ENCODE measurements at regions not wholly inside any gene's neighbourhood (a gene's known extent, or its start where the extent isn't known, plus 50 kb on each side); places are given as distances from the start of the nearest gene placed in this dataset.

- no peak overlapping the region for H3K4me3 Mint-ChIP-seq
- H3K27ac Mint-ChIP-seq = no peak overlapping the region
- H3K4me1 Mint-ChIP-seq = no peaks in the 10 kb centered on the region
- no peak for DNase-seq
- no peaks in the 10 kb centered on the region for H3K27me3 Mint-ChIP-seq
- peak; percentile 20 for ATAC-seq
- H3K9me3 Mint-ChIP-seq = no peaks in the 10 kb centered on the region
Measured at GRCh38 chr5:98510143-98510985, 263.1 kb upstream of the RGMB start.

DNA sequence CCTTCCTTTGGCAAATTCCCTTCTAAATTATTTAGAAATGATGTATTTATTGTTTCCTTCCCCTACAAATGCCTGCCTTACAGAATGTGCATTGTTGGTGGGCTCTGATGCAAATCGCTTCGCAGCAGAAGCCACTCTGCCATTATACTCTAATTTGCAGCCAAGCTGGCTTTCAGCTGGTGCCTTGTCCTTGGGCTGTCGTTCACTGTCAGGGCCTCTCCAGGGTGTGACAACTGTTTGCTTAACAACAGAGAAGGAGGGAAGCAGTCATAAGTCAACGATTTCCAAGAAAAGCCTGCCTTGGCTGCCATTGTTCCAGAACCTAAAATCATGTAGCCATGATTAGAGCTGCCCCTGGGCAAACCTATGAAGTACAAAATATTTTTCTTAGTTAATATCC is 260.1 kb upstream of the RGMB start:
- Mint-ChIP-seq H3K4me1 (no peaks in the 10 kb centered on the region), H3K9me3 (no peaks in the 10 kb centered on the region), H3K27me3 (no peaks in the 10 kb centered on the region), H3K4me3 (no peak overlapping the region), H3K27ac (no peak overlapping the region)
- DNase-seq (no peak), ATAC-seq (no peak)

DNA sequence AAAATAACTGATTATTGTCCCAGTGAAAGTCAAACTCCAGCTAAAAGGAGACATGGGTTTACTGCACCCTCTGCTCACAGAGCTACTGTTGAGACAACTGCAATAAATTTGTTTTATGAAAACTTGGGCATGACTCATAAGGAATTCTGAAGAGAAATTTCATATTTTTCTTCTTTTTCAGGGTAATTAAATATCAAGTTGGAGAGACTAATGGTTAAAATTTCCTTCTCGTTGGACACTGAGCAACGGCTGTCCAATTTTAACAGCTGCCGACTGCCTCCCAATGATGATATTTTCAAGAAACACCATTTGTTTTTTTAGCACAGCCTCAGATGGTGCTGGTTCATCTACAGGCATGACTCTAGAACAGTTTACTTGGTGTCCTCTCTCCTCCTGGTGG is 259.2 kb upstream of the RGMB start:
- H3K4me1 Mint-ChIP-seq = no peaks in the 10 kb centered on the region
- H3K27ac Mint-ChIP-seq = no peak overlapping the region
- no peaks in the 10 kb centered on the region for H3K27me3 Mint-ChIP-seq
- H3K4me3 Mint-ChIP-seq = no peak overlapping the region
- no peaks in the 10 kb centered on the region for H3K9me3 Mint-ChIP-seq
- DNase-seq (no peak), ATAC-seq (no peak)

- ATAC-seq = no peak
- no peak overlapping the region for H3K4me3 Mint-ChIP-seq
- H3K4me1 Mint-ChIP-seq = no peaks in the 10 kb centered on the region
- H3K27ac Mint-ChIP-seq = no peak overlapping the region
- DNase-seq = no peak
- no peaks in the 10 kb centered on the region for H3K9me3 Mint-ChIP-seq
- H3K27me3 Mint-ChIP-seq = no peaks in the 10 kb centered on the region
Measured at GRCh38 chr5:98516701-98517100, 256.8 kb upstream of the RGMB start.

- H3K27me3 Mint-ChIP-seq = no peaks in the 10 kb centered on the region
- H3K4me1 Mint-ChIP-seq = no peaks in the 10 kb centered on the region
- no peak overlapping the region for H3K27ac Mint-ChIP-seq
- ATAC-seq (no peak), DNase-seq (no peak)
- H3K4me3 Mint-ChIP-seq = no peak overlapping the region
- no peaks in the 10 kb centered on the region for H3K9me3 Mint-ChIP-seq
Measured at GRCh38 chr5:98517560-98518366, 255.7 kb upstream of the RGMB start.

DNA sequence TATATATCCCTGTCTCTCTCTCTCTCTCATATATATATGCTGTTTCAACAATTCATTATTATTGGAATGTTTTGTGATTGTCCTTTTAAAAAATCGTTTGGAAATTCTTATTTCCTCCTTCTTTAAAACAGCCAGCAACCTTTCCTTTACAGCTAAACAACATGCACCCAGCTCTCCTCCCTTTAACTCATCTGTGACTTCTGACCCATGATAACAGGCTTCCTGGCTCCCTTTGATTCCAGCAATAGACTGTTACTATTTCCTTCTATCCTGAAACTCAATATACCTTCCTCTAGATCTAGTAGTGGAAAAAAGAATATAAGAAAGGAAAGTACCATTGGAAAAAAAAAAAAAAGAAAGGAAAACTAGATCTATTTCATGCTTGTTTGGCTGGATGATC is 254.7 kb upstream of the RGMB start:
- no peak overlapping the region for H3K27ac Mint-ChIP-seq
- peaks cover 0 to 4% of the 10 kb centered on the region in 2 donors for H3K9me3 Mint-ChIP-seq
- ATAC-seq (no peak), DNase-seq (no peak)
- H3K4me3 Mint-ChIP-seq = no peak overlapping the region
- peaks cover 9% of the 10 kb centered on the region for H3K27me3 Mint-ChIP-seq
- no peaks in the 10 kb centered on the region for H3K4me1 Mint-ChIP-seq

DNA sequence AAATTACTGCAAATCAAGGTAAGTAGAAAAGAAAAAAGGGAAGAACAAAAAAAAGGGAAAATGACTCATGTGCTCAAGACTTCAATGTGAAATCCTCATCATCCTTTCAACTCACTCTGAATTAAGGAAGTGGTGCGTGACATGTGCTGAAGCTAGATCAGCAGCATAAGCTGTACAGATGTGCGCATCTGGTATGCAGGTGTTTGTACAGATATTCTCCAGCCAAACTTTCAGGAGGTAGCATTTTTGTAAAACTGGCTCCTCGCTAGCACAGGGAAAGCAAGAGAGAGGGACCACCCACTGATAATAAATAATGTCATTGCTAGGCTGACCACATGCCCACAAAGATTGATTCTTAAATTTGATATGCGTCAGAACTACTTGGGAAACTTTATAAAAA is 253.9 kb upstream of the RGMB start:
- no peak for ATAC-seq
- Mint-ChIP-seq H3K27me3 (peaks cover 9% of the 10 kb centered on the region), H3K4me3 (no peak overlapping the region), H3K27ac (no peak overlapping the region), H3K4me1 (no peaks in the 10 kb centered on the region), H3K9me3 (peaks cover 0 to 4% of the 10 kb centered on the region in 2 donors)
- no peak for DNase-seq

DNA sequence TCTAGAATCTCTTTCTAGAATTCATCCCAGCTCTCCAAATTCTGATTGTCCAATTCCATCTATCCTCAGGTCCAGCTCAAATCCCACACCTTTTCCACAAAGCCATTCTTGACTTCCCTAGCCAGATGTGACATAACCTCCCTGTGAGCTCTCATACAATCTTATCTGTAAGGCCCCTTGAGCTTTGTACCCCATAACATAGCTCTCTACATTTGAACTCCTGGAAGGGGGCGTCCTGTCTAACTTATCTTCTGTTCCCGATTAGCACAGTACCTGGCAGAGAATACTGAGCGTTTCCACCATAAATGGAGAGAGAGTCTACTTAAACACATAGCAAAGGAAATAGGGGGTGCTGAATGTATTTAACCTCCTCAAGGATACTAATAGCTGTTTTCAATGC is 251.6 kb upstream of the RGMB start:
- no peak overlapping the region for H3K27ac Mint-ChIP-seq
- DNase-seq (no peak), ATAC-seq (no peak)
- H3K27me3 Mint-ChIP-seq = peaks cover 11% of the 10 kb centered on the region
- H3K4me1 Mint-ChIP-seq = no peaks in the 10 kb centered on the region
- peaks cover 0 to 4% of the 10 kb centered on the region in 2 donors for H3K9me3 Mint-ChIP-seq
- H3K4me3 Mint-ChIP-seq = no peak overlapping the region

DNA sequence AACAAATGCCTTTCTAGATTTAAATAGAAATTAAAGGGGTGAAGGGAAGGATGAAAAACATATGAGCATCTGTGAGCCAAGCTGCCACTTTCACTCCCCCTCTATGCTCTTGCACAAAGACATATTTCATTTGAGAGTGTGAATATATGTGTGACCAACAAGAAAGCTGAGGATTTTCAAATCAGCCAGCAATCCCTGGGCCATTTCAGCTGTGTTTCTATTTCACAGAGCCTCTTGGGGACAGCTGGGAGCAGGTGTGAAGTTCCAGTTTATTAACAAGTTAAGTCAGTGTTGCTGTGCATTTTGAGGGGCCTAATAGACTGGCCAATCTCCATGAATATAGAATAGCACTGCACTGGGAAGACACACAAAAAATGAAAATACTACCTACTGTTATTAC is 248.7 kb upstream of the RGMB start:
- no peaks in the 10 kb centered on the region for H3K4me1 Mint-ChIP-seq

GRCh38 chr5:98527846-98528245 is 245.6 kb upstream of the RGMB start:
- Mint-ChIP-seq H3K27me3 (peaks cover 17% of the 10 kb centered on the region), H3K4me1 (no peaks in the 10 kb centered on the region), H3K4me3 (no peak overlapping the region), H3K9me3 (peaks cover 0 to 4% of the 10 kb centered on the region in 2 donors), H3K27ac (no peak overlapping the region)
- ATAC-seq = no peak
- DNase-seq = no peak

More for the DNA sequence above, 248.7 kb upstream of the RGMB start:
- DNase-seq = no peak
- no peak overlapping the region for H3K4me3 Mint-ChIP-seq
- H3K27me3 Mint-ChIP-seq = peaks cover 17% of the 10 kb centered on the region
- H3K27ac Mint-ChIP-seq = no peak overlapping the region
- H3K9me3 Mint-ChIP-seq = peaks cover 0 to 4% of the 10 kb centered on the region in 2 donors
- ATAC-seq = no peak

DNA sequence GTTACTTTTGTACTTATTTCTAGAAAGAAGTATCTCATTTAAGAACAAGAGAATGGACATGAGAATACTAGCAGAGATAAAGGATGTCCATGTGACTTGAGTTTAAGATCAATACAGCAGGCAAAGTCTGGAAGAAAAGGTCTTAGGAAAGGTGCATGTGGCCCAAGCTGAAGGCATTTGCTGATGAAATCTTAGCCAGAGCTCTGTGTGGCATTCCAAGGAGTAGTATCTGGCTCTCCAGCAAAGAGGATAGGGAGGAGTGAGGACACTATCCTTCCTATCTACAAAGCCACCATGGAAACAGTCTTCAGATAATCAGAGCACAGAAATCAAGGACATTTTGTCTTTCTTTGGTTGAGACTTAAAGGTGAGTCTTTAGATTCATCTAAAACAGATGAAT is 244.1 kb upstream of the RGMB start:
- DNase-seq = no peak
- no peaks in the 10 kb centered on the region for H3K9me3 Mint-ChIP-seq
- H3K4me3 Mint-ChIP-seq = no peak overlapping the region
- ATAC-seq = no peak
- no peak overlapping the region for H3K27ac Mint-ChIP-seq
- peaks cover 8% of the 10 kb centered on the region for H3K27me3 Mint-ChIP-seq
- no peaks in the 10 kb centered on the region for H3K4me1 Mint-ChIP-seq

DNA sequence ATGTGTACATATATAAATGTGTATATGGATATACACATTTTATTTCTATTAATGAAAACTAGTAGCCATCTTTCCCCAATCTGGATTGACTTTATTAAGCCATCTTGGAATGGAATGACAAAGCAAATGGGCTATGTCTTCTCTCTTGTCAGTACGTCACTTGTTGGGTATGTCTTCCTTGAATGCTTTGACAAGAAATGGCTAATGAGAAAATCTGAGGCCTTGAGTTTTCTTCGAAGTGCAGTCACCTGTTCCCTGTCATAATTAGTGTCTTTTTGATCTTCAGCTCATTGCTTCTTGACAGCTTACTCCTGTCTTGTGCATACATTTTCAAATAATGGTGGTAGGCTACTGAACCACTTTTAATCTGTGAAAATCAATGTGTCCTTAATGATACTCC is 243.2 kb upstream of the RGMB start:
- H3K4me1 Mint-ChIP-seq = no peaks in the 10 kb centered on the region

GRCh38 chr5:98535901-98536300 is 237.6 kb upstream of the RGMB start:
- ATAC-seq (no peak), DNase-seq (no peak)
- Mint-ChIP-seq H3K9me3 (peaks cover 4% of the 10 kb centered on the region in 2 donors), H3K27ac (no peak overlapping the region), H3K4me1 (no peaks in the 10 kb centered on the region), H3K27me3 (no peaks in the 10 kb centered on the region), H3K4me3 (no peak overlapping the region)

More for the DNA sequence above, 243.2 kb upstream of the RGMB start:
- H3K27ac Mint-ChIP-seq = no peak overlapping the region
- H3K9me3 Mint-ChIP-seq = no peaks in the 10 kb centered on the region
- peaks cover 8% of the 10 kb centered on the region for H3K27me3 Mint-ChIP-seq
- no peak overlapping the region for H3K4me3 Mint-ChIP-seq
- no peak for ATAC-seq
- no peak for DNase-seq

- Mint-ChIP-seq H3K4me3 (no peak overlapping the region), H3K4me1 (no peaks in the 10 kb centered on the region), H3K27ac (no peak overlapping the region), H3K9me3 (peaks cover 20 to 25% of the 10 kb centered on the region in 2 donors), H3K27me3 (no peaks in the 10 kb centered on the region)
- ATAC-seq = no peak
- DNase-seq = no peak
Measured at GRCh38 chr5:98540056-98540455, 233.4 kb upstream of the RGMB start.

- Mint-ChIP-seq H3K27me3 (no peaks in the 10 kb centered on the region), H3K4me1 (no peaks in the 10 kb centered on the region), H3K4me3 (no peak overlapping the region), H3K27ac (no peak overlapping the region), H3K9me3 (peaks cover 20 to 25% of the 10 kb centered on the region in 2 donors)
- ATAC-seq (no peak), DNase-seq (no peak)
Measured at GRCh38 chr5:98541641-98542040, 231.8 kb upstream of the RGMB start.

GRCh38 chr5:98543490-98543889 is 230.0 kb upstream of the RGMB start:
- no peak overlapping the region for H3K27ac Mint-ChIP-seq
- peaks cover 20 to 25% of the 10 kb centered on the region in 2 donors for H3K9me3 Mint-ChIP-seq
- no peak overlapping the region for H3K4me3 Mint-ChIP-seq
- ATAC-seq (no peak), DNase-seq (no peak)
- H3K27me3 Mint-ChIP-seq = no peaks in the 10 kb centered on the region
- H3K4me1 Mint-ChIP-seq = no peaks in the 10 kb centered on the region
